SU-DHL-6 (cell line): ENCODE measurements at regions not wholly inside any gene's neighbourhood (a gene's known extent, or its start where the extent isn't known, plus 50 kb on each side); places are given as distances from the start of the nearest gene placed in this dataset.

ENCODE experiments used
- H2AFZ ChIP-seq: fragments of 200-600 bp; sonication (generic); 2 replicates; pipeline ENCODE4 v1.6.1; 2014; ENCODE audit warnings: low read depth, mild to moderate bottlenecking, moderate library complexity, mixed read lengths, antibody characterized with exemption, low read length; ENCODE audit not compliant: severe bottlenecking
- H3F3A ChIP-seq: fragments of 200-600 bp; shearing (Covaris generic); 2 replicates; pipeline ENCODE4 v1.6.0; 2016; ENCODE audit warnings: antibody characterized with exemption, mild to moderate bottlenecking; ENCODE audit not compliant: insufficient read depth
- H3K27ac ChIP-seq: fragments of 200-600 bp; sonication (generic); 2 replicates; pipeline ENCODE4 v1.5.1; 2016; ENCODE audit warnings: low read depth, mild to moderate bottlenecking, low read length, moderate library complexity, mixed read lengths
- H3K27me3 ChIP-seq: fragments of 200-600 bp; sonication (generic), shearing (Covaris generic); 2 replicates; pipeline ENCODE4 v1.6.0; 2014; ENCODE audit warnings: mild to moderate bottlenecking, low read length
- H3K36me3 ChIP-seq: fragments of 200-600 bp; sonication (generic); 2 replicates; pipeline ENCODE4 v1.6.1; 2014; ENCODE audit warnings: mild to moderate bottlenecking, low read length, mixed read lengths
- H3K4me2 ChIP-seq: fragments of 300-600, 200-600 bp; shearing (Covaris generic), sonication (generic); 2 replicates; pipeline ENCODE4 v1.6.0; 2014; ENCODE audit warnings: low read length, low read depth, mild to moderate bottlenecking; ENCODE audit not compliant: poor library complexity, severe bottlenecking
- H3K4me3 ChIP-seq: fragments of 200-600 bp; sonication (generic); 2 replicates; pipeline ENCODE4 v1.5.1; 2014; ENCODE audit warnings: antibody characterized with exemption, low read length, mild to moderate bottlenecking, mixed read lengths; ENCODE audit not compliant: insufficient read depth, poor library complexity, severe bottlenecking
- H3K79me2 ChIP-seq: fragments of 200-600 bp; sonication (generic); 2 replicates; pipeline ENCODE4 v1.6.1; 2014; ENCODE audit warnings: mild to moderate bottlenecking, low read length, moderate library complexity; ENCODE audit not compliant: insufficient read depth
- H3K9ac ChIP-seq: fragments of 200-600 bp; sonication (generic); 2 replicates; pipeline ENCODE4 v1.7.0; 2014; ENCODE audit warnings: mild to moderate bottlenecking, low read length
- H3K9me2 ChIP-seq: fragments of 200-600 bp; sonication (generic); replicated peaks from 2 replicates; pipeline ENCODE4 v1.6.1; 2014; ENCODE audit warnings: low read length; ENCODE audit not compliant: insufficient read depth
- H3K9me3 ChIP-seq: fragments of 200-600 bp; sonication (generic); 2 replicates; pipeline ENCODE4 v1.6.1; 2014; ENCODE audit warnings: low read length, mixed read lengths; ENCODE audit not compliant: insufficient read depth
- H4K20me1 ChIP-seq: fragments of 200-600 bp; sonication (generic); 2 replicates; pipeline ENCODE4 v1.6.1; 2014; ENCODE audit warnings: low read depth, mild to moderate bottlenecking, antibody characterized with exemption, low read length, moderate library complexity, mixed read lengths
- EZH2phosphoT487 ChIP-seq: fragments of 200-600 bp; sonication (generic), shearing (Covaris generic); conservative IDR thresholded peaks from 2 replicates; pipeline ENCODE4 v1.6.1; 2018; ENCODE audit warnings: mild to moderate bottlenecking, antibody characterized with exemption, low read length, moderate library complexity, mixed read lengths
- TF ChIP-seq, protein P1 (sequence below): fragments of 200-600 bp; sonication (generic); IDR thresholded peaks from one replicate; pipeline ENCODE4 v1.5.1; 2017; ENCODE audit warnings: antibody characterized with exemption, mild to moderate bottlenecking, low read length, moderate library complexity; ENCODE audit not compliant: insufficient read depth, poor library complexity, severe bottlenecking

DNA sequence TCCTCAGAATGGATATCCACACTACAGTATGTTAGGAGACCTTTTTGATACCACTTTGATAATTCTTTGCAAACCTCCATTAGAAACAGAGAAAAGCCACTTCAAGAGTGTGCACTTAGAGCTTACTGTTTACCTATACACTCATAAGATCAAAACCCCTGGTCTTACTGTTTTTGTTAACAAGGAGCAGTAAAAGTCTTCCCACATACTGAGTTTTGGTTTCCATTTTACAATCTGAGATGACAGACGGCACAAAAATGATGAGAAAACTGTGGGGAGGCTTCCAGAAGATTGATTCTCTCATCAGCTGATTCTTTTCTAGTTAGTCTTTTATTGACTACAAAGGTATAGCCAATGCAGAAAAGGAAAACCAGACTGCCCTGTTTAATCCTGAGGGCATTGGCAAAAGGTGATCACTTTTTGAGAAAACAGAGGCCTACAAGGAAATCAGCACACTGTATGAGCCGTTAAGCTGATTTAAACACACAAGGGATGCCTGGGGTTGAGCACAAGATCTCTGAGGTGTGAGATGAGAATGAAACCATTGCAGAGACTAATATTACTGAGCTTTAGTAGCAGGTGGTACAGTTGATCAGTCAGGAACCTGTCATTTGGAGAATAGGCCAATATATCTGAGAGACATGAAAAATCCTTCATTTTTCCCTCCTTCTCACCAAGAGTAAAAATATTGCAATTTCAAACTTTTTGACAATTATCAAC lies 368.6 kb downstream of the GRB14 start:
- H3K79me2 ChIP-seq: no peaks in the 10 kb centered on the region
- no peak overlapping the region for H2AFZ ChIP-seq
- no peaks in the 10 kb centered on the region for H4K20me1 ChIP-seq
- no peaks in the 10 kb centered on the region for H3K27me3 ChIP-seq
- TF ChIP-seq, protein P1, sequence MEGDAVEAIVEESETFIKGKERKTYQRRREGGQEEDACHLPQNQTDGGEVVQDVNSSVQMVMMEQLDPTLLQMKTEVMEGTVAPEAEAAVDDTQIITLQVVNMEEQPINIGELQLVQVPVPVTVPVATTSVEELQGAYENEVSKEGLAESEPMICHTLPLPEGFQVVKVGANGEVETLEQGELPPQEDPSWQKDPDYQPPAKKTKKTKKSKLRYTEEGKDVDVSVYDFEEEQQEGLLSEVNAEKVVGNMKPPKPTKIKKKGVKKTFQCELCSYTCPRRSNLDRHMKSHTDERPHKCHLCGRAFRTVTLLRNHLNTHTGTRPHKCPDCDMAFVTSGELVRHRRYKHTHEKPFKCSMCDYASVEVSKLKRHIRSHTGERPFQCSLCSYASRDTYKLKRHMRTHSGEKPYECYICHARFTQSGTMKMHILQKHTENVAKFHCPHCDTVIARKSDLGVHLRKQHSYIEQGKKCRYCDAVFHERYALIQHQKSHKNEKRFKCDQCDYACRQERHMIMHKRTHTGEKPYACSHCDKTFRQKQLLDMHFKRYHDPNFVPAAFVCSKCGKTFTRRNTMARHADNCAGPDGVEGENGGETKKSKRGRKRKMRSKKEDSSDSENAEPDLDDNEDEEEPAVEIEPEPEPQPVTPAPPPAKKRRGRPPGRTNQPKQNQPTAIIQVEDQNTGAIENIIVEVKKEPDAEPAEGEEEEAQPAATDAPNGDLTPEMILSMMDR: no peak
- TF ChIP-seq EZH2phosphoT487: no peak
- H3K4me3 ChIP-seq: no peak overlapping the region
- H3K9ac ChIP-seq: no peak overlapping the region
- H3K9me3 ChIP-seq: no peaks in the 10 kb centered on the region
- H3K4me2 ChIP-seq: no peak overlapping the region
- H3K9me2 ChIP-seq: no peaks in the 10 kb centered on the region
- H3K27ac ChIP-seq: no peak overlapping the region
- no peaks in the 10 kb centered on the region for H3K36me3 ChIP-seq
- H3F3A ChIP-seq: no peaks in the 10 kb centered on the region

DNA sequence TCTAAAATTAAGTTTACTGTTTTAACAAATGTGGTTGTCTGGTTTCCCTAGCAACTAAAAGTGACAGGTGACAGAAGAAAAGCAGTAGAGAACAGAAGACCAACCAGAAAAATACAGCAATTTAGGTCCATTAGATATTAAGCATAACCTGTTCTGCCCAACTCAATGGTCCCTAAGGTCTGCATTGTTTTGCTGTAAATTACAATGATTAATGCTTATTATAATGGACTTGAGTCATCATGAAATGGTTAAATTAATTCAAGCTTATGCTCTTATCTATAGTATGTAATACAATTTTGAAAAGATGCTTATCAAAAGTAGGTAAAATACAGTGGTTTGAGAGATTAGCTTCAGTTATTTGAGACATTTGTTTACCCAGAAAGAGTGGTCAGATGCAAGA lies 378.0 kb downstream of the GRB14 start:
- Histone ChIP-seq H3K36me3 (no peaks in the 10 kb centered on the region), H3F3A (no peaks in the 10 kb centered on the region), H3K9me3 (no peaks in the 10 kb centered on the region), H3K27me3 (no peaks in the 10 kb centered on the region), H3K9ac (no peak overlapping the region), H3K79me2 (no peaks in the 10 kb centered on the region), H3K4me2 (no peak overlapping the region), H3K27ac (no peak overlapping the region), H4K20me1 (no peaks in the 10 kb centered on the region), H3K9me2 (no peaks in the 10 kb centered on the region), H3K4me3 (no peak overlapping the region), H2AFZ (no peak overlapping the region)
- TF ChIP-seq EZH2phosphoT487: no peak
- TF ChIP-seq, protein P1: no peak

DNA sequence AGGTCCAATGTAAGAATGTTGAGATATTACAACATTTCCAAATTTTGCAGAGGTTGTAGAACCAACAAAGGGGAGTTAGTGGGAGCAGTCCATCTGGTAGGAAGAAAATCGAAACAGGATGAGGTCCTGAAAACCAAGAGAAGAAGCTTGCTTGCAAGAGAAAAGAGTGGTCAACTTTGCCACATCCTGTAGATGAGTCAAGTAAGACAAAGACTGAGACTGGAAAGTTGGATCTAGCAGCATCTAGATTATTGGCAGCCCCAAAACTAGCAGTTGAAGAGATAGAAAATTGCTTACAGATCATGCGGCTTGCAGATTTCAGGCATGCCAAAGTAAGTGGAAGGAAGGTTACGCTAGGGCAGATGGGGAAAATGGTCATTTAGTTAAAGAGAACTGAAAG lies 378.9 kb downstream of the GRB14 start:
- no peak for TF ChIP-seq EZH2phosphoT487
- TF ChIP-seq, protein P1: no peak
- no peaks in the 10 kb centered on the region for H3K9me2 ChIP-seq
- no peak overlapping the region for H3K4me3 ChIP-seq
- no peaks in the 10 kb centered on the region for H4K20me1 ChIP-seq
- no peaks in the 10 kb centered on the region for H3K27me3 ChIP-seq
- H2AFZ ChIP-seq: no peak overlapping the region
- no peaks in the 10 kb centered on the region for H3K36me3 ChIP-seq
- no peaks in the 10 kb centered on the region for H3K9me3 ChIP-seq
- H3K4me2 ChIP-seq: no peak overlapping the region
- H3K27ac ChIP-seq: no peak overlapping the region
- H3F3A ChIP-seq: no peaks in the 10 kb centered on the region
- no peak overlapping the region for H3K9ac ChIP-seq
- no peaks in the 10 kb centered on the region for H3K79me2 ChIP-seq
